Activated CD4-positive, alpha-beta T cell treated with anti-CD3 and anti-CD28 coated beads, Interleukin-2, Interleukin-4, amounts not matched to agents 100 ng/mL and 50 ng/mL, durations not matched to agents 16 hours and 8 hours (primary cell): ENCODE measurements at regions not wholly inside any gene's neighbourhood (a gene's known extent, or its start where the extent isn't known, plus 50 kb on each side); places are given as distances from the start of the nearest gene placed in this dataset.

ENCODE experiments used
- DNase-seq: peaks from one replicate; pipeline ENCODE4 v3.0.0-alpha.2; 2020; ENCODE audit warnings: low spot score

GRCh38 chr12:19053218-19053617, 76.3 kb upstream of the PLEKHA5 start:
- DNase-seq, result no peak

DNA sequence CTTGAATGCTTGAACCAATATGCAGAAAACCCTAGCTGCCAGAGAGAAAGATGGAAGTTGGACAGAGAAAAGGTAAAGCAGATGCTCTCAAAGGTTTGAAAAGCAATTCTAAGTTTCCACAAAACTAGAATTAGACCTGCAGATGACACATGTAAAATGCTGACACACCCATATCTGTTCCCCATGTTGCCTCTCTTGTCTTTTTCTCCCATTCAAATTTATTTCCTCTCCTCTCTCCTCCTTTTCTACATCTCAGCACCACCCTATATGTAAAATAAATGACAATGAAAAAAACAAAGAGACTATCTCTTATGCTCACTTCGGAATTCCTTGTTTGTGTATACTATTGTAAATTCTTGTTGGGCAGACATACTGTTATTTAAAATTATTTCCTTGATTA, 75.5 kb upstream of the PLEKHA5 start:
- DNase-seq, result no peak

DNA sequence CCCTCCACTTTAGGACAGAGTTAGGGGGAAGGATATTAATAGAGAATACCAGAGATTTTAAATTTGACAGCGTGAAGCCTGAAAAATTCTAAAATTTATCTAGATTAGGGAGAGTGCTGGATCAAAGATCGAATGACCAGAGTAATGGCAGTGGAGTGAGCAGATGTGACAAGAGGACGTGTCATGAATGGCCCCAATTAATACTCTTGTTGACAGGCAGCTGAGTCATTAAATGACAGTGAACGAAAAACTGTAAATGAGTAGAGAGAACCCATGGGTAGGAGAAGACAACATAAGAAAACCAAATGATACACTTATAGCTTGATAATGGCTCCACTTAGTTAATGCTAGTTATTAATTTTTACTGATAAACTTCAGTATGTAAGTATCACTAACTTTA, 73.9 kb upstream of the PLEKHA5 start:
- no peak for DNase-seq

DNA sequence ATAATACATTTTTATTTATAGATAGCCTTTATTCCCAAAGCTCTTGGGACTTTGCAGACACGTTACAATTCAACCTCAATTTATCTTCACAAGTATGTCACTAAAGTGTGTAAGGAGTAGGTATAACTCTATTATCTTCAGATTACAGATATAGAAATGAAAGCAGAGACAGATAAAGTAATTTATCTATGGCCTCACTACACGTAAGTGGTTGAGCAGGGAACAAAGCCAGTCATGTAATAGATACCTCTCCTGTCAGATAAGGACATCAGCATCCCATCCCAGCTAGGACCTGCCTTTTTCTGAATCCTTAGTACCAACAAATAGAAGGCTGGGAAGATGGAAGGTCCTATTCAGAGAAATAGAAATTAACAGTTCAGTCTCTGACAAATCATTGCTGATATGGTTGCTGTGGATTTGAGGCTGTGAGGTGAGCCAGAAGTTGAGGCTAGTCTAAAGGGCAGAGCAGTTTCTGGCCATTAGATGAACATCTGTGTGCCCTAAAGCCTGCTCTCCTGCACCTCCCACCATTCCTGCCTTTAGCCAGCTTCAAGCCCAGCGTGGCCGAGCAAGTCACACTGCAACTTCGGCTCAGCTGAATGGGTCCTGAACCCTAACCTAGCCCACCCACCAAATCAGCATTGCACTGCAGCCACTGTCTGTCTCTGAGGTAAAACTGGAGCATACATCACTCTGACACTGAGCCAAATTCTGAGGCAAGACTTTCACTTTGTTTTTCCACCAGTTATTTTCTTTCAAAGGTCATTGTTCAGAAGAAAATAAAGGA, 71.1 kb upstream of the PLEKHA5 start:
- no peak for DNase-seq

DNA sequence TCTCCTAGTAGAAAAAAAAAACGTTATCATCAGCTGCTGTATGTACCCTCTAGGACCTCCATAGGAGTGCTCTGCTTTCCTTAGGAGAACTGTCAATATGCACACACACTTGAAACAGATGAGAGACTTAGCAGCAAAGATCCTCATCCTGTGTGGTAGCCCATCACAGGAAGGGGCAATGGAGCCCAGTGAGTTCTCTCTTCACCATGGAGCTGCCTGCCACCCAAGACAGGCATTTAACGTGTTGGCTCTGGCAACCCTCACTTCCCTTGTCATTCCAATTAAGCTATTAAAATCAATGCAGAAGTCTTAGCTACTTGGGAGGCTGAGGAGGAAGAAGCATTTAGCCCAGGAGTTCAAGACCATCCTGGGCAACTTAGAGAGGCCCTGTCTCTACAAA, 64.8 kb upstream of the PLEKHA5 start:
- no peak for DNase-seq

DNA sequence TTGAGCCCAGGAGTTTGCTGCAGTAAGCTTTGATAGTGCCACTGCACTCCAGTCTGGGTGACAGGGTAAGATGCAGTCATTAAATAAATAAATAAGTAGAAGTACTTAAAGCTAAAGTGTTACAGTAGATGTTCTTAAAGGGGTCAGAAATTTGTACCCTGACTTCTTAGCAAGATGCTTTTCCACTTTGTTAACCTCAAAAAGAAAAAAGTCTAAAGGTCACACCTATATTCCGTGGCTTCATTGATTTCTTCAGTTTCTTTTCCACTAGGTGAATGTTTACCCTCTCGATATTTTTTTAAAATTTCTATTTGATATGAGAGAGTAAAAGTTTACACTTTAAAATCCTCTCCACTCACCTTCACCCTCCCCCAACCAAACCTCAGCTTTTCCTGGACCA, 64.3 kb upstream of the PLEKHA5 start:
- no peak for DNase-seq

DNA sequence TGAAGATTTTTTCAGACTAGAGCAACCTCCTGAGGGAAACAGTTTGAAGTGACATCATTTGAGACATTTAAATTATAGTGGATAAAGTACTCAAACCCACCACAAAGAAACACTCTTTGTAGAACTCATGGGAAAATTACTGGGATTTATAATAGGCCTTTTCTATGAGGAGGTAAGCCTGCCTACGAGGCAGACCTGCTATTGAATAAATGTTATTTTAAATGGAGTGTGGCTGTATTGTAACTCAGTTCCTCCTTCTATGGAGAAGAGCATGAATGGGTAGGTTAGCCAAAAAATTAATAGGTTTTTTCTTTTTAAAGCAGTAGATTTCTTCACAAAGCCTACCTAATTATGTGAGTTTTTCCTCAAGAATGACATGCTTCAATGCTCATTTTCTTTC, 63.7 kb upstream of the PLEKHA5 start:
- DNase-seq, result no peak

DNA sequence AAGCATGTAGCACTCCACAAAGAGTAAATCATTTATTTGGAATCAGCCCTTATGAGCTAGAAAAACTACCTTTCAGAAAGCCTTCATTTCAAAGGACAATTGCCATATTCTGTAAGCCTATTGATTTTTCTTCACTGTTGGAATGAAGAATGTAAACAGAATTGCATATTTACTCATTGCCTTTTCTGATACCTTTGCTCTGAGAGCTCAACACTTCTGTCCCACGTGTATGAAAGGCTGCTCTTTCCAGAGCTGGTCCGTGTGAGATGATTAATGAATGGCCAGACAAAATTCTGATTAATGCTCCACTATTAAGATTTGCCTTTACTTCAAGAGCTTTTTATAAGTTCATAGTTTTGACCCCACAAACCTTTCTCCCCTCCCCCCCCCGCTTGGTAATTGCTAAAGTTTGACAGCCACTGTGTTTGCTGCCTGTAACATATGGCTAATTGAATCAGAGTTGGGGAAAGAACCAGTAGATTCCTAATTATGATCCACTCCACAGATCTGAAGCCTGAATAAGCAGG, 63.0 kb upstream of the PLEKHA5 start:
- no peak for DNase-seq

- no peak for DNase-seq
Observed at GRCh38 chr12:19068137-19068536, 61.4 kb upstream of the PLEKHA5 start.

DNA sequence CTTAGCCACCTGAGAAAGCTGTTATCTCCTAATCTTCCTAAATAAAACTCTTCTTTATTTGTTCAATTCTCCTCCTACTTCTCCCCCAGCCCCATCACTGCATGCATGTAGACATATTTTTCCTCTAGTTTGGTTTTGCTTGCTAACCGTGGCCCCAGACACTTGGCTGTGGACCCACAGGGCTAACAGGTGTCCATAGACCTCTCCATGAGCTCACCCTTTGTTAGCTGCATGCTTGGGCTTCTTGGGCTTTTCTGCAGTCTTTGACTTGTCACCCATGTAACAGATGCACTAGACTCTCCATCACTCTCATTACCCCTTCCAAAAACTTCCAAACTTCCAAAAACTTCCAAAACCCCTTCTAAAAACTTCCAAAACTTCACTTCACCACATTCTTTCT, 59.2 kb upstream of the PLEKHA5 start:
- no peak for DNase-seq

- no peak for DNase-seq
Observed at GRCh38 chr12:19074700-19075099, 54.8 kb upstream of the PLEKHA5 start.

GRCh38 chr12:19075711-19076340, 53.7 kb upstream of the PLEKHA5 start:
- DNase-seq, result no peak
